ENCODE measurements at regions not wholly inside any gene's neighbourhood (a gene's known extent, or its start where the extent isn't known, plus 50 kb on each side); places are given as distances from the start of the nearest gene placed in this dataset.
A peak's percentile ranks its signal among the peaks of the same experiment; 100 is the strongest.
"Not testable (repeated sequence)": the region's sequence is repeated elsewhere in the genome, so short reads cannot be mapped to it uniquely, and the experiment has no call there.

DNA sequence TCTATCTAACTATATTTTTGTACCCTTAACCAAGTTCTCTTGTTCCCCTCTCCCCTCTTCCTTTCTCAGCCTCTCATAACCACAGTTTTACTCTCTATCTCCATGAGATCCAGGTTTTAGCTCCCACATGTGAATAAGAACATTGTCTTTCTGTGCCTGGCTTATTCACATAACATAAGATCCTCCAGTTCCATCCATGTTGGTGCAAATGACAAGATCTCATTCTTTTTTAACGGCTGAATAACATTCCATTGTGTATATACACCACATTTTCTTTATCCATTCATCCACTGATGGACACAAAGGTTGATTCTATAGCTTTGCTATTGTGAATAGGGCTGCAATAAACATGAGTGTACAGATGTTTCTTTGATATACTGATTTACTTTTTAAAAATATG lies 83.9 kb upstream of the TMEM178A start:
- no peak for DNase-seq (ENCODE audit: low spot score)

DNA sequence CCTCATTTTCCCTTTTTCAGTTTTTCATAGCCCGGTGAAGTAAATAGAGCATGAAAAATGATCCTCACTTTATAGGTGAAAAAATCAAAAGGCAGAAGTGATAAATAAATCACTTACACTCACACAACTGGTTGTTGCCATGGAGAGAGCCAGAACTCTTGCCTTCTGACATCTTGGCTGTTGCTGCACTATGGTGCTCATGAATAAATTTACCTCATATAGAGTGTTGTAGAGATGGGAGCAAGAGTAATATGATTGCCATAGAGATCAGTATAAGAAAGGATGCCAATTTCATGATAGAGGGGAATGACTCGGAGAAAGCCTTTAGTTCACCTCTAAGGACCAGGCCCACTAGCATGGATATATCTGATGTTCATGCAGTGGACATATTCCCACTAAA lies 82.5 kb upstream of the TMEM178A start:
- DNase-seq (ENCODE audit: low spot score): no peak

DNA sequence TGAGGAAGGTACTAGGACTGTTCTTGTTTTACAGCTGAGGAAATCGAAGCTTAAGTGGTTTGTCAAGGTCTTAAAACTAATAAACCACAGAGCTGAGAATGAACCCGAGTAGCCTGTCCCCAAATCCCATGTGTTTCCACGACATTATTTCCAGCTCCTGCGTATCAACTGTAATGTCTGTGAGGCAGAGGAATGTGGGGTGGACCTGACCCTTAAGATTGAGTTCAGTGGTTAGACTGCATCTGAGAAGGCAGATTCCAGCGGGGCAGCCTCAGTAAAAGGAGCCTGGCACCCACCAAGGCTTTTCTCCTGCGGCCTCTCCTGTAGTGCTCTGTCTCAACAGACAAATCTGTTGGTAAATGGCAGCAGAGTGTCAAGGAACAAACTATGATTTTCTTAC lies 81.9 kb upstream of the TMEM178A start:
- no peak for DNase-seq (ENCODE audit: low spot score)

DNA sequence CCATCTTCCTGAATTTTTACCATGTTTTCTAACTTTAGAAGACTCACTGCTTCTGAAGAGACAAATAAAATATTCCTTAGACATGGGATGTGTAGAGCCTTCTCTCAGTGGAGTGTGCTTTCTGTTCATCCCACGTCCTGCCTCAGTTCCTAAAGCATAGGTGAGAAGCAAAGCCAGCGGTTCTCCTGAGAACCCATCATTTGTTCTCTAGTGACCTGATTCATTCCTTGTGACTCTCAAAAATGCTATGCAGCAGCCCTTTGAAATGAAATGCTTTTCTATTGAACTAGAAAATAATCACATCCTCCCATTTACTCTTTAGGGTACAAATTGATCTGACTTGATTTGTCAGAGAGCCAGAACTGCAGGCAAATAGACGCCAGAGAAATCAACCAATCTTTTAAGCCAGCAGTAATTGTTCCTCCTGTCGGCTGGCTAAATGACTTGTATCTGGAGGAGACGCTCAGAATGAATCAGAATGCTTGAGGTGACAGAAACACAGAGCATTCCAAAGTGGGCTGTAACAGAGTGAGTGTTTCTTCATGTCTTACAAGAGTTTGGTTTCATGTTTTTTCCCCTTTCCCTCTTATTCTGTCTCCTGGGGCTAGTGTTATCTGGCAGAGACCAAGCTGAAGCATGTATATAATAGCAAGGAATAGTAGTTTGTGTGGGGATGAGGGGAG lies 81.3 kb upstream of the TMEM178A start:
- no peak for DNase-seq (ENCODE audit: low spot score)

DNA sequence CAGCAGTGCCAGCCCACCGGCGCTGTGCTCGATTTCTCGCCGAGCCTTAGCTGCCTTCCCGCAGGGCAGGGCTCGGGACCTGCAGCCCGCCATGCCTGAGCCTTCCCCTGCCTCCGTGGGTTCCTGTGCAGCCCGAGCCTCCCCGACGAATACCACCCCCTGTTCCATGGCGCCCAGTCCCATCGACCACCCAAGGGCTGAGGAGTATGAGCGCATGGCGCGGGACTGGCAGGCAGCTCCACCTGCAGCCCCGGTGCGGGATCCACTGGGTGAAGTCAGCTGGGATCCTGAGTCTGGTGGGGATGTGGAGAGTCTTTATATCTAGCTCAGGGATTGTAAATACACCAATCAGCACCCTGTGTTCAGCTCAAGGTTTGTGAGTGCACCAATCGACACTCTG lies 80.2 kb upstream of the TMEM178A start:
- DNase-seq (ENCODE audit: low spot score): not testable (repeated sequence)

DNA sequence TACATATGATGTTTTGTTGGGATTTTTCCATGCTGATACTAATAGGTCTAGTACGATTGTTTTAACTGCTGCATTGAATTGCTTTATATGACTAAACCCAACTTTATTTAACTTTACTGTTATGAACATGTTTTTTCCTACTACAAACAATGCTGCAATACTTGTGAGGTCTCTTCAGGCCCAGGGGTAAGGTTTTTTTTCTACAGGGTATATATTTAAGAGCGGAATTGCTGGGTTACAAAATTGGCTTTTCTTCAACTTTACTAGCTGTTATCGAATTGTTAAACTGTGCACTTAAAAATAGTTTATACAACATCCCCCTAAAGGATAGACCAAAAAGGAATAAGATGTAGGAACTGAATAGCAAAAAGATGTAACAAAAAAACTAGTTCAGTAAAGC lies 78.5 kb upstream of the TMEM178A start:
- no peak for DNase-seq (ENCODE audit: low spot score)

DNA sequence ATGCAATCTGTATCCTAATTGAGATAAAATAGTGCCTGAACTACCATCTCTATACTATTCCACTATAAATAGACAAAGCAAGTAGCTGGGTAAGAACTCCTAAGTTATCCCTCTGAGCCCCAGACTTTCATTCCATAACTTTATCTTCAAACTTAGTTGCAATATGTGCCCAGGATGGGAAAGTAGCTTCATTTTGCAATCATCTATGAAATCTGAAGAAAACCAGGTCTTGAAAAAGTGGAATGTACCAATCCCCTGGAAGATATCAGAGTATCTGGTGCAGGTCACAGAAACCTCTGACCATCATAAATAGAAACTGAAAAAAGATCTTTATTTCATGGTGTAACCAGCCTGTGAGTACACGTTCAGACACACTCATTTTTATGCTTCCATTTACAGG lies 78.1 kb upstream of the TMEM178A start:
- DNase-seq (ENCODE audit: low spot score): no peak

DNA sequence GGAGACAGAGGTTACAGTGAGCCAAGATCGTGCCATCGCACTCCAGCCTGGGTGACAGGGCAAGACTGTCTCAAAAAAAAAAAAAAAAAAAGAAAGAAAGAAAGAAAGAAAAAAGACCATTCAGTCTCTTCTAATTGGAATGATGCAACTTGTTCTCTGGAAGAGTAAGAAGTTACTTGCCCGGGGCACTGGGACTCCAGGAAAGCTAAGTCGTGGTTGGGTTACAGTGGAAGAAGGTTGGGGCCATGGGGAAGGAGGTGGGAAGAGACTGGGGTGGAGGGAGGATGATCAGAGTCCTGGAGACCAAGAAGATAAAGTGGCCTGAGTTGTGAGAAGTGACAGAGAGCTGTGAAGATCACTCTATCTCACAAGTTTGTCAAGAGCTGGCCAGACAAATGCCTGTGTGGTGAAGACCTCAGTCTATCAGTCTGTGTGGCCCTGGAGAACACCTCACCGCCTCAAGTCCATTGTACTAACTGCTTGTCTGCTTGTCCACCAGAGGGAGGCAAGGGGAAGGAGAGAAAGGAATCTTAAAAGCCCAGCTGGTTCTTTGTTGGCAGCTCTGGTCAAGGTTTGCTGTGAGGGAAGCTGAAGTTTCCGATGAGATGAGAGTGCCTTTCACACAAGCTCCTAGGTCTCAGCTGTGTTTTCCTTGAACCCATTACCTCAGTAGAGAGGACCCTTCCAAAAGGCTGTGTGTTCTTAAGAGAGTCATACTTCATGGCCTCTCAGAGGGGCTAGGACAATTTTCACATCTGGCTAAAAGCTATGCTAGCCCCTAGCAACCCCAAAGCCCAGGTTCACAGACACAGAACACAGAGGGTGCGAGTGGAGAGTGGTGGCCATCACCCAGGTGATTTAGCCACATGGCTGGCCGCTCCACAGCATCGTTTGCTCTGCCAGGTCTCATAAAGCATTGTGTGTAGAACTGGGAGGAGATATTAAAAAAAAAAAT lies 72.0 kb upstream of the TMEM178A start:
- DNase-seq (ENCODE audit: low spot score): peak; percentile 50

DNA sequence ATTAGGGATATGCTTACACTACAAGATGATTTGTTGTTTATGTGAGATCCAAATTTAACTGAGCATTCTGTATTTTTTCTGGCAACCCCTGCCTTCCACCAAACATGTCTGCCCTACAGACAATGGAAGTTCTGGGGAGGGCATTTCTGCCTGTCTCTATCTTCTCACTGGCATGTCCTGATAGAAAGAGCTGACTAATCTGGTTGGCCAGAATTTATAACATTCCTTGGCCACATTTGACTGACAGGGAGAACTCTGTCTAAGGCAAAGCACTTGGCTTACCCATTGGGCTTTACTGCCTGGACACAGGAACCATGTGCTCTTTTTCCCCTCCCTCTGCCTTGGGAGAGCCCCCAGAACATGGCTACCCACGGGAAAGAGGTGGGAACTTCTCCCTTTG lies 70.6 kb upstream of the TMEM178A start:
- DNase-seq (ENCODE audit: low spot score): no peak

DNA sequence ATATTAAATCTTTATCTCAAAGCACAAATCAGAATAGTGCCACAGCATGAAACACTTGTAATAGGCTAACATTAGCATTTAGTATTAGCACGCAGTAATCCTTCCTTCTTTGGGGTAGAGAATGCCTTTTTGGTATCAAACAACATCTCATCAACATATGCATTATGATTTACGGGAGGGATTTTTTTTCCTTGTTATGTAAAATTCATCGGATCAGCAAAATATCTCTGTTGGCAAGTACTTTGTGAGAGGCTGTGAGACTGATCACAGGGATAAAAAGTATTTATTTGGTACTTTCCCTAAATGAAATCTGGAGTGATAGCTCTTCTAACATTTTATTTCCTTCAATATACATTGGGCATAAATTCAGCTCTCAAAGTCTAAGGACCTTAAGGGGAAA lies 68.4 kb upstream of the TMEM178A start:
- no peak for DNase-seq (ENCODE audit: low spot score)

DNA sequence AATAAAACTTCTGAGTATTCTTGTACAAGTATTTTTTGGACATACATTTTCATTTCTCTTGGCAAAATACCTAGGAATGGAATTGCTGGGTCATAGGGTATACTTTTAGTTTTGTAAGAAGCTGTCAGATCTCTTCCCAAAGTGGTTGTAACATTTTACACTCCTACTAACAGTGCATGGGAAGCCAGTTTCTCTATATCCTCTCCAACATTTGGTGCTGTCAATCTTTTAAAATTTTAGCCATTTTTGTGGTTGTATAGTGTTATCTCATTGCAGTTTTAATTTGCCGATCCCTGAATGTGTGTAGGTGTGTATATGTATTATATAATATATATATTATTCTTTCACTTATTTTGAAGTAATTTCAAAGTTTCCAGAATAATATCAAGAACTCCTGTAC lies 63.1 kb upstream of the TMEM178A start:
- DNase-seq (ENCODE audit: low spot score): no peak

DNA sequence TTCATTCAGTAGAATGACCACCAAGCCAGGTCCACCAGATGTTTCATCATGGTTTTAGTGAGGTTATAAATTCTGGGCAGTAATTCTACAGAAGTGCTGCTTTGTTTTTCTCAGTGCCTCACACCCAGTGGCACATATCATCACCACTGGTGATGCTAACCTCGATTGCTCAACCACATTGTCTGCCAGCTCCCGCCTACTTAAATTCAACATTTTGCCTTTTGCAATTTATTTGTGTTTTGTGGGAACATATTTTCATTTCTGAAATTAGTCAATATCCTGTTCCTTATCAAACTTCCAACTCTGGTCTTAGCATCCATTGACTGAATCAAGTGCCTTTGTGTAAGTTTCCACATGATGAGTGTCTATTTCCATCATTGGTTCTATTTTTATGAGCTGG lies 62.3 kb upstream of the TMEM178A start:
- no peak for DNase-seq (ENCODE audit: low spot score)

DNA sequence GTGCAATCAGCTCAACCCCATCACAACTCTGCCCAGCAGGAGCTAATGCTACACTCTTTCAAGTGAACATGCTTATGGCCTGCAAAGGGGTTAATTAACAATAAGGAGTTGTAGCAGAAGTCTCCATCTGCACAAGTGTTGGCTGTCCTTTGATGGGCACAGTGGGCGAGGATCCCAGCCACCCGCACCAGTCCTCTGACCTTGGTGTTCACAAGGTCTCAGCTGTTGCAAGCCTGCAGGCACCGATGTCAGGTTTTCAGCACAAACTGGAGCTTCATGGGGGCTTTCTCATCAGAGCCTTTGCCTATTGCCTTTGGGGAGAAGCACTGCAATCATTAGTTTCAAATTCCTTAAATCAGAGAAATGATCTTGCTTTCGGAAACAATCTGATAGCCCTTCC lies 60.9 kb upstream of the TMEM178A start:
- no peak for DNase-seq (ENCODE audit: low spot score)

DNA sequence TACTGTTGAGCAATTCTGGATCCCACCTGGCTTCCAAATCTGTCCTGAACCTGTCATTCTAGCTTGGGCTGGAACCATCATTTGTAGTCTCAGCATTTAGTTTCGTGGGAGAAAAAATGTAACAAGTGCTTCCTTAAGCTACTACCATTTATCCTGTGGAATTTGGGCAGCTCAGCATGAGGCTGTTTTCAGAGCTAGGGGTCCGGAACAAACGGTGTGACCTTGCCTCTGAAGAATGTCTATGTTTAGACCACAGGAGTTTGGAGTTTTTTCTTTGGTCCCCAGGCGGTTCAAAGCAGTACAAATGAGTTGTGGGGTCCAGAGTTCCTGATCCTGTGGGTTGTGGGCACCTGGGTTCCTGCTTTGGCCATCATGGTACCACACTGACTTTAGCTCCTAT lies 59.1 kb upstream of the TMEM178A start:
- DNase-seq (ENCODE audit: low spot score): no peak

DNA sequence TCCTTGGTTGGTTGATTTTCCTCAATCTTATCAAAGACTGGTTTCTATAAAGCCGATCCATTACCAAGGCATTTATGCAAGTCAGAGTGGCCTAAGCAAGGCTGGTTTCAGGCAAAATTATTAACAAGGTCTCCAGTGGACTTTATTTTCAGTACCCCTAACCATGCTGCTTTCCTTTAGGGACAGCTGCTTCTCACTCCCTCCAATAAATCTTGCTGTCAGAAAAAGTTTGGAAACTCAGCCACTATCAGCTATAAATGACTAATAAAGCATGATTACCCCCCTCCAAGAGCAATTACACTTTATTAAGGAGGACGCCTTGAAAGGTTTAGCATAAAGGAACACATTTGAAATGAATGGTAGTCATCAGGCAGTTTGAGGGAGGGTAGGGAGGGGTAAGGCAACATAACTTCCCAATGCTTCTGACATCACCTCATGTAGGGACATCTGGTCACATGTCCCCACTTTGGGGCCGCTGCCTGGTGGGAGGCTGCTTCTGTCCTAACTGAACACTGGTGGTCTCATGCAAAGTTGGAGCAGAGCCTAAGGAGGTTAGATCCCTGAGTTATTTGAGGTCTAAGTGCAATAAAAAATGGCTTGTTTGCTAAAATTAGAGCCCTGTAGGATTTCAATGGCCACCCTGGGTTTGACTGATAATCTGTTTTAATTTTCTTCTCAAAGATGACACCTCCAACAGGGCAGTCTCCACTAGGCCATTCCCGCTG lies 58.0 kb upstream of the TMEM178A start:
- DNase-seq (ENCODE audit: low spot score): no peak

DNA sequence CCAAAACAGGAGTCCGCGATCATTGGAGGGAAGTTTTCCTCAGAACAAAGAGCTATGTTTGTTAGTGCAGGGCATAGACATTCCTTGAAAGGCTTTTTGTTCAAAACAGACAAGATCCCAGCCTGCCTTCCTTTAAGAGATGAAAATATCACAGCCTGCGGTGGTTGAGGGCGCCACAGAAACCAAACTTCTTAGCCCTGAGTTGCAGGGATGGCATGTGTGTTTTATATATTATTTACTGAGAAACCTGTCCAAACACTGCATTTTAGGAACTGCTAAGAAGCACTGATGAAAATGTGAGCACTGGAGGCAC lies 57.5 kb upstream of the TMEM178A start:
- DNase-seq (ENCODE audit: low spot score): no peak

DNA sequence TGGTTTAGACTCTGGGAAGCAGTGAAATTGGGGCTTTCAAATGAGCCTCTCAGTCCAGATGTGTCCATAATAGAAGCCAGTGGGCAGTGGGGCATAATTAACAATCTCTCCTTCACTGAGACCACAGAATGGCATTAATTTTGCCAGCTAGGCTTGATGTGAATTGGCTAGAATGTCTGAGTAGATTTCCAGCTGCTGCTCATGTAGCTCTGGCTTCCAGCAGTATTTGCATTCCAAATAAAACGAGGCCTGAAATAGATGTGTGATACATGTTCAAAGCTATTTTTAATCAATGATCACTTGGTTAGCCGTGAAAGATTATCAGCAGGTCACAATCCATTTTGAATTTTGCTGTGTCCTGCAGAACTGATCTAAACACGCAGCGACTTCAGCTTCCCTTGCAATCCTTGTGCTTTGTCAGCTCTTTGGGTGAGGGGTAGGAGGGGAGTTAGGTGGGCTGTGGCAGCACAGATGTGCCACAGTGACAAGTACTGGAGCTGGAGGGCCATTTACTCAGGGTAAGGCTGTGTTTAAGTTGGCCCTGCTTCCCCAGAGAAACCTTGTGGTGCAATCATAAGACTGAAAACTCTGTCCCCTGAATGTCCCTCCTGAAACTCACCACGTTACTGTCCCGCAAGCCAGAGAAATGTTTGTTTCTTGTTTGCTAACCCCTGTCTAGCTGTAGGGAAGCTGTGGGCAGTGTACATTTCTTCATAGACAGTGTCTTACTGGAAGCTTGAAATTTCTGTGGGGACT lies 56.9 kb upstream of the TMEM178A start:
- DNase-seq (ENCODE audit: low spot score): no peak

DNA sequence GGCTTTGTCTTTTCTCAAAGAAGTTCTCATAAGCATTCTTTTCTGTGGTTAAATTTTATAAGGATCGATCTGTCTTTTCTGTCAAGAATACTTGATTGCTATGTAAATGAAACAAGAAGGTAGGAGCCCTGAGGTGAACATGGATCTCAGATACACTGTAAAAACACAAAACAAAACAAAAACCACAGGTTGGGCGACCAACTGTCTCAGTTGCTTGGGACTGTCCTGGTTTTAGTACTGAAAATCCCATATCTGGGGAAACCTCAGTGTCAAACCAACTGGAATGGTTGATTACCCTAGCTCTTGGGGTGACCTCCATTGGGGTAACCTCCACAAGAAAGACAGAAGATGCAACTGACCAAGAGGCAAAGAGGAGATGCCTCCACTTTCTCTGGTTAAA lies 55.8 kb upstream of the TMEM178A start:
- DNase-seq (ENCODE audit: low spot score): no peak

DNA sequence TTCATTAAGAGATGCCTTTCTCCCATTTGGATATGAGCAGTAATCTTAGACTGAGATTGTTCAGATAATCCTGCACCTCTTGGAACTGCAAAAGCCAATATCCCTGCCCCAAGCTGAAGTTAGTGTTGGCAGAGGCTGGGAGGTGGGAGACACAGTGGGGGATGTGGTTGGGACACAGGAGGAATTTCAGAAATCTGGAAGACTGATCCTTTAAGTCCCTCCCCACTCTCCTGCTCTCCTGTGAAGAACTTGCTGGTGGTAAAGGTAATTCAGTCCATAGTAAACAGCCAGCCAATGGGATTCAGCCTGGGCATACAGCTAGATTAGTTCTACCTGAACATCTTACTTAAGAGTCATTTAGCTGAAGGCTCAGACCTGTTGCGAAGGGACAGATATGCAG lies 50.0 kb upstream of the TMEM178A start:
- no peak for DNase-seq (ENCODE audit: low spot score)
